GM20000 (cell line): ENCODE measurements at regions not wholly inside any gene's neighbourhood (a gene's known extent, or its start where the extent isn't known, plus 50 kb on each side); places are given as distances from the start of the nearest gene placed in this dataset.
"Not testable (repeated sequence)": the region's sequence is repeated elsewhere in the genome, so short reads cannot be mapped to it uniquely, and the experiment has no call there.

Source experiments
- DNase-seq: peaks from one replicate; pipeline ENCODE4 v3.0.0; 2012; ENCODE audit warnings: low spot score
- TF ChIP-seq, protein P1 (sequence below): IDR thresholded peaks from 2 replicates; pipeline ENCODE4 v1.5.1; 2012; ENCODE audit warnings: mild to moderate bottlenecking, control low read depth; ENCODE audit errors: extremely low read depth, missing control alignments

- TF ChIP-seq, protein P1, sequence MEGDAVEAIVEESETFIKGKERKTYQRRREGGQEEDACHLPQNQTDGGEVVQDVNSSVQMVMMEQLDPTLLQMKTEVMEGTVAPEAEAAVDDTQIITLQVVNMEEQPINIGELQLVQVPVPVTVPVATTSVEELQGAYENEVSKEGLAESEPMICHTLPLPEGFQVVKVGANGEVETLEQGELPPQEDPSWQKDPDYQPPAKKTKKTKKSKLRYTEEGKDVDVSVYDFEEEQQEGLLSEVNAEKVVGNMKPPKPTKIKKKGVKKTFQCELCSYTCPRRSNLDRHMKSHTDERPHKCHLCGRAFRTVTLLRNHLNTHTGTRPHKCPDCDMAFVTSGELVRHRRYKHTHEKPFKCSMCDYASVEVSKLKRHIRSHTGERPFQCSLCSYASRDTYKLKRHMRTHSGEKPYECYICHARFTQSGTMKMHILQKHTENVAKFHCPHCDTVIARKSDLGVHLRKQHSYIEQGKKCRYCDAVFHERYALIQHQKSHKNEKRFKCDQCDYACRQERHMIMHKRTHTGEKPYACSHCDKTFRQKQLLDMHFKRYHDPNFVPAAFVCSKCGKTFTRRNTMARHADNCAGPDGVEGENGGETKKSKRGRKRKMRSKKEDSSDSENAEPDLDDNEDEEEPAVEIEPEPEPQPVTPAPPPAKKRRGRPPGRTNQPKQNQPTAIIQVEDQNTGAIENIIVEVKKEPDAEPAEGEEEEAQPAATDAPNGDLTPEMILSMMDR, result peak; percentile 29
- peak; percentile 6 for DNase-seq
Measured at GRCh38 chr10:46787321-46787615, 124.0 kb upstream of the PTPN20 start.

GRCh38 chr10:46792657-46793357, 118.4 kb upstream of the PTPN20 start:
- not testable (repeated sequence) for DNase-seq

DNA sequence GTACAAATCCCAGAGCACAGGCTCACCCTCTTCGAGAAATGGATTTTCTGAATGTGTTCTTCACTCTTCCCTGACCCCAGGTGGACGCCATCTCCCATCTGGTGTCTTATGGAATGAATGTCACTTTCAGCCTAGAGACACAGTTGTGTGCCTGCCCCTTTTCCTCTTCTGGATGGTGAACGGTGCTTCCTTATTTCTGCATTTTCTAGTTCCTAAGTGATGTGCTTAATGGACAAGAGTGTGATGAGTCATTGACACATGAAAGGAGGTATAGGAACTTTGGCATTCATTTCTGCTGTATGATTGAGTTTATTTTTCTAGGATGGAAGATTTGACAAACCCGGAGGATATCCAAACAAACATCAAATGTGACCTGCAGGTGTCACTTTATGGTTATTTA, 114.9 kb upstream of the PTPN20 start:
- not testable (repeated sequence) for DNase-seq

DNA sequence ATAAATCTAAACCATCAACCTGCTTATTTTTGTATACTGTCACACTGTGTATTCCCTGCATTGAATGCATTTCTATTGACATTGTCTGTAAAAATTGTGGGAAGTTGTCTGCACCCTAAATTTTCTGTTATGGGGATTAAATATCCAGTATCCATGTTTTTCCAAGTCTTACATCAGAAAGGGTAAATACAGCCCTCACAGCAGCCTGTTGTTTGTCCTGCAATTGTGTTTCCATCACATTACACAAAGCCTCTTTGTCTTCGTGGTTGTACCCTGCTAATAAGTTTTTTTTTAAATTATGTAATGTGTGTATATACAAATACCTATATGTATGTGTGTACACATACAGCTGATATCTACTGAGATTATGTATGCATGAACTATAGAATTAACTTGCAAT, 109.2 kb upstream of the PTPN20 start:
- DNase-seq, result not testable (repeated sequence)

DNA sequence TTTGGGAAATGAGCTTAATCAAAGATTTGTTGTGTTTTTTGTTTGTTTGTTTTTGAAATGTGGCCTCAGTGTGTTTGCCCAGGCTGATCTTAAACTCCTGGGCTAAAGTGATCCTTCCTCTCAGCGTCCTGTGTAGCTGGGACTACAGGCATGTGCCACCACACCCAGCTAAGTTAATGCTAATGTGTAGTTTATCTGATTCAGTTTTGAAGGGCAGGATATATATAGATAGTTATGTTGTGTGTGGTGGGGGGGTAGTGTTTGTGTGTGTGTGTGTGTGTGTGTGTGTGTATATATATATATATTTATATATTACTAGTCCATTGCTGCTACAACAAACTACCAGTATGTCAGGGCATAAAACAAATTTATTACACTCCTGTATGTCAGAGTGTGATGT, 108.1 kb upstream of the PTPN20 start:
- DNase-seq, result not testable (repeated sequence)

DNA sequence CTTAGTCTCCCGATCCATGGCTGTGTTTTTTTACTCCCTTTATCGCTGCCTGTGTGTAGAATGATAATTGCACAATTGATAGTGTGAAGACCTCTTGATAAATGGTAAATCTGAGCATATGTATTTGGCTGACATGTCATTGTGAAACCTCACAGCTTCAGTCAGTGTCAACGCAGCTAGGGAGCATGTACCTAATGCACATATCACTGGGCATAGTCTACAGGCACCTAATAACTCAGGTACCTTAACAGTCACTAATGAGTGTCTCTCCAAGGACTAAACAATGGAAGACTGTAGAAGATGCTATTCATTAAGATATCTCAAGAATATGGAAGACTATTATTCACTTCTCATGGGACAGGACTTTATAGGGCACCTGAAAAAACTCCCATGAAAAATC, 101.0 kb upstream of the PTPN20 start:
- not testable (repeated sequence) for DNase-seq

- not testable (repeated sequence) for DNase-seq
Measured at GRCh38 chr10:46816126-46816525, 95.1 kb upstream of the PTPN20 start.

DNA sequence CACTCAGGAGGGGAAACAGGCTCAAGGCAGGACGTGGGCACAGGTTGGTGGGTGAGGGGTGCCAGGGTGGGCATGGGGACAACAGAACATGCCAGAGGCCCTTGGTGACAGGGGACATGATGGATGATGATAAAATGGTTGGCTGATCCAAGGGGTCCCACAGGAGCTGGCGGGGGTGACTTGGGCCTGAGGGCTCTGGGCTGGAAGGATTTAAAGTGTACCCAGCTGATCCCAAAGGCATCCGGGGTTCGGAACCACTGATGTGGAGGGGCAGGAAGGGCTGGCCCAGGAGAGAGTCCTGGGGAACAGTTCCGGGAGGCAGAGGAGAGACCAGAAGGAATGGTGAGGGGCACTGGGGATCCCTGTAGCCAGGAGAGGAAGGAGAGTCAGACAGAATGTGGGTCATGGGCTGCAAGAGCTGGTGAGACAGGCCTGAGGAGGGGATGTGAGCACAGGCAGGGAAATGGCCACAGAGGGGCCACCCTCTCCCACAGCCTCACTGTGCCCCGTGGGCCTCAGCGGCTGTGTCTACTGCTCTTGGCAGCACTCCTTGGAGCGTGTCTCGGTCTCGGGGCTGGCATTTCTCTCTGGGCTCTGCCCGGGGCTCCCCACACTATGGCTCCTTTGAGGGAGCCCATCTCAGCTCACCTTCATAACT, 70.7 kb upstream of the PTPN20 start:
- DNase-seq, result not testable (repeated sequence)

GRCh38 chr10:46841051-46841593, 70.1 kb upstream of the PTPN20 start:
- not testable (repeated sequence) for DNase-seq

DNA sequence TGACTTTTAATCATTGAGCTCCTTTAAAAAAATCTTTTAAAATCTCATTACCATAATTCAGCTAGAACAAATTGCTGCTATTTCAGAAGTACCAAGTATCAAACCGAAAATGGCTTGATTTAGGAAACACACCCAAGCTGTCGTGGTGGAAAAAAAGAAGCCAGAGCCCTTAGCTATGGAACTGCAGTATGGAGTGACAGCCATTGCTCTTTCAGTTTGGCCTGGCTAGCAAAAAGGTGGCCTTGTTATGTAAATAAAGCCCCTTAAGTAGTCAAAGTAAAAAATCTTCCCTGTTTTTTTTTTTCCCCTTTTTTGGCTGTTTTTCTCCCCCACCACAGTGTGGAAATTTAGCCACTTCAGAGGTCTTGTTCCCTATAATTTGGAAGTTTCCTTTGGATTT, 66.0 kb upstream of the PTPN20 start:
- not testable (repeated sequence) for DNase-seq

DNA sequence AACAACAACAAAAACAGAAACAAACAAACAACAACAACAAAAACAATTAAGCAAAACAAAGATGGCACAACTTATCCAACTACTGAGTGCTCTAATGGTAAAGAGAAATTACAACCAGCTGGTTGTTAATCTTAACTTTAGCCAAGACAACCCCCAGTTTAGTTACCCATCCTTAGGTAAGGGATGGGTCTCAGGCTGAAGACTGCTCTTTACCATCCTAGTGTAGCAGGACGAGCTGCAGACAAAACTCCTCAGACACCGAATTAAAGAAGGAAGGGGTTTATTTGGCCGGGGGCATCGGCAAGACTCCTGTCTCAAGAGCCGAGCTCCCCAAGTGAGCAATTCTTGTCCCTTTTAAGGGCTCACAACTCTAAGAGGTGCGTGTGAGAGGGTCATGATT, 65.6 kb upstream of the PTPN20 start:
- DNase-seq, result not testable (repeated sequence)

DNA sequence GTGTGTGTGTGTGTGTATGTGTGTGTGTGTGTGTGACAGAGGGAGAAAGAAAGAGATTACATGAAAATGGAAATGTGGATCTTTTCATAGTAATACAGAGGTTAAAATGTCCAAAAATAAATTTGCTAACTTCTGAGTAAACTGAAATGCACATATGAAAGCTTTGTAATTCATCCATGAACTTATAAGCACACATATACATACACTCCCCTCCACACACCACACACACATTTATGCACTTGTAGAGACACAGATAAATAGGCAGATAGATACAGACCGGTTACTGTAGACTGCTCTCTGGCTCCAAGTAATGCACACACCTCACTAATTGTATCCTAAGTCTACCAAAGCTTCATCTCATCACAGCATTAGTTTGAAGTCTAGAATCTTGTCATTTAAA, 50.5 kb upstream of the PTPN20 start:
- not testable (repeated sequence) for DNase-seq
